COR-L47 (cell line): ENCODE measurements at regions not wholly inside any gene's neighbourhood (a gene's known extent, or its start where the extent isn't known, plus 50 kb on each side); places are given as distances from the start of the nearest gene placed in this dataset.
"Not testable (repeated sequence)": the region's sequence is repeated elsewhere in the genome, so short reads cannot be mapped to it uniquely, and the experiment has no call there.

ENCODE experiments used
- DNase-seq: peaks from one replicate; lab custom pipeline; 2025; lab: John Stamatoyannopoulos, UW

DNA sequence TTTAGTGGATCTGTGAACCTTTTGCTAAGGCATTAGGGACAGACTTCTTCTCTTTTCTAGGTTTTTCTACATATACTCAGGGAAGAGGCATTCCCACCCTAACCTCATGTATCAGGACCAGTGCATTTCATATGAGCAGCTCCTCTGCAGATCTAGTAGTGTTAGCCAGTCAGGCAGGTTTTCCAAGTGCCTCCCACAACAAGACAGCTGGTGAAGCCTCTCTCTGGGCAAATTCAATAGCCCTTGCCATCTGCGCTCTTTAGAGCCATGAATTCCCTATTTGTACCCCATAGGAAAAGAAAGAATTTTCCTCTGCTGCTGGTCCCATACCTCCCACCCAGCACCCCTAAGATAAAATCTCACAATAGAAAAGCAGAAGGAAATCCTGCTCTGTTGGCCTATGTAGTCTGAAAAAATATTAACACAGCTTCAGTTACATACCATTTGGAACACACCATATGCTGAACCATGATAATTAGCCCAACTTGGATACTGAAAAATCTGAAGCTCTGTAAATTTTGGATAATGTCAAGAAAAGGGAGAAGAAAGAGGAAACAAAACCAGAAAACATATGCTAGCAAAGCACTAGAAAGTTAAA, 1354.6 kb upstream of the NRXN1 start:
- DNase-seq, result no peak

DNA sequence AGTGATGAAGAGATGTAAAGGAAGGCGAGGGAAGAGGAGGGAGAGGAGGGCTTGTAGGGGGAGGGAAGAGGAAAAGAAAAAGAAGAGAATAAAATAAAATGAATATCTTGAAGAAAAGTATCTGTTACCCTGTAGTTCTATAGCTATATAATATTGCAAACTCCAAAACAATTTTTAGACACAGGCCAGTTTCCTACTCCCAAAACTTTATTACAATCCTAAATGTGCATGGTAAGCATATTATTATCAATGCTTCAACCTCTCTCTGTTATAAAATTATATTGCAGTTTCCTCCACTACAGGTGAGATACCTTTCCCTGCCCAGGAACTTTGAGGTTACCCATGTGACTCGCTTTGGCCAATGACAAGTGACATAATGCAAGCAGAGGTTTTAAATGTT, 1351.6 kb upstream of the NRXN1 start:
- no peak for DNase-seq

DNA sequence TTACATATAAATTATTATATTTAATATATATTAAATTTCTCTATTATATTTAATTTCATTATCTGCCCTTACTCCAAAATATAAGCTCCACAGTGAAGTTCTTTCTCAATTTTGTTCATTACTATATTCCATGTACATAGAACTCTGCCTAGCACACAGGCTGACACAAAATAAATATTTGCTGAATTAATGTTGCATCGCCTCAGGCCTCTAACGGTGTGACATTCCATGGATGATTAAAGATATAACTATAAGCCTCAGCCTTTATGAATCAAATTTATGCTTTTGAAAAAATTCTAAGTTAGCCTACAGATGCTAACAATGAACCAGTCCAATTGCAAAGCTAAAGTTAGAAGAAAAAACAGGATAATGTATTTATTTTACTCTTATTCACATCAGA, 1337.2 kb upstream of the NRXN1 start:
- DNase-seq, result no peak

DNA sequence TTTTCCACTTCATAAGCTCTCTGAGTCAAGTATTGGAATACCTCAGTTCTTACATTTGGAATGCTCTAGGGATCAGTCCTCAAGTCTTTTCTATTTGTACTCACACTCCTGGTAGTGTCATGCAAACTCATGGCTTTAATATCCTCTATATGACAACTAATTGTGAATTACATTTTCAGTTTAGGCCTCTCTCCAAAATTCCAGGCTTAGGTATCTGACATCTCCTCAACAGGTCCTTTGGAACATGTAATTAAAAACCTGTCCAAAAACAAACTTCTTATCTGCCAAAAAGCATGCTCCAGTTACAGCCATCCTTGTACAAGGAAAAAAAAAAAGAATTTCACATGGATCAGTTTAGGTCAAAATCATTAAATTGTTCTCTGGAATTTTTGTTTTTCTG, 1336.2 kb upstream of the NRXN1 start:
- no peak for DNase-seq

DNA sequence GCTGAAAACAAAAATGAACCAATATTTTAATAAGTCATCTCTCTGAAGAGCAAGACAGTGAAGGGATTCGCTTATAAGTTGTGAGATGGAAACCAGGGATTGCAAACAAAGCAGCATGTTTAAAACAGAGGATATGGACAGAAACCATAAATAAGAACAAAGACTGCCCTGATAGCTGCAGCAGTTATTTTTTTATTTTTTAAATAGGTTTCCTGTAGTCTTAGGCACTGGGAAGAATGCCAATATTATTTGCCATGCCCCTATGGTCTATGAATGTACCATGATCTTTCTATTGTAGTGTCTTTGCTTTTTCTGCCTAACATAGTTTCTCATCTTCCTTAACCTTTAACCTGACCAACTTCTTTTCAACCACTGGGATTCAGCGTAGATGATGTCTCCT, 1334.0 kb upstream of the NRXN1 start:
- DNase-seq, result peak; percentile 8

DNA sequence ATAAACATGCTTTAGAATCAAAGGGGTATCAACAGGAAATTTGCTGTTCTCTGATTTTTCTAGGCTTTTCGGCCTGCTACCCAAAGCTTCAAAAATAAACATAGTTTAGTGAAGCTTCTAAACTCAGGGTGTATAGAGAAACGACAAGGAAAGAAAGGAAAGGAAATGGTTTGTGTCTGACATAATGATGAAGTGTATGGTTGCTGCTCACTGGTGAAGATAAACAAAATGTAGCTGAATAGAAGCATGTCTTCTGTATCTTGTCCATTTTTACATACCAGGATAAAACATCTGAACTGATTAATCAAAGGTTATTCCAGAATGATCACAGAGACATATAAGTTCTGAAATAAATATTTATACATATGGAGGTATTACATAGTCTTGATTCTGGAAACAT, 1324.6 kb upstream of the NRXN1 start:
- no peak for DNase-seq

DNA sequence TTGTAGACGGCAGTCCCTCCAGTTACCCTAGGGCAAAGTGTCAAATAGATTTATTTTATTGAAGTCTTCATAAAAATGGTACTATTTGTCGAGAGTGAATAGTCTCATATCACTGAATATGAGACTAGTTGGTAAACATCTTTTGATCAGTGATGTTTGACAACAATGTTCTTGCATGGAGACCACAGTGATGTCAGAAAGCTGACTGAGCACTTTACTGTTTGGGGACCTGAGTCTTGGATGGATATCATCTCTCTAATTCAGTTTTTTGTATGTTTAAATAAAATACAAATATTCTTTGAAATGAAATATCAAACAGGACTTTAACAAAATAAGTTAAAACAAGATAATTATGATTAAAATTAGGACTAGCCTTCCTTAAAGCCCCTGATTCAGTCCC, 1315.4 kb upstream of the NRXN1 start:
- DNase-seq, result no peak

DNA sequence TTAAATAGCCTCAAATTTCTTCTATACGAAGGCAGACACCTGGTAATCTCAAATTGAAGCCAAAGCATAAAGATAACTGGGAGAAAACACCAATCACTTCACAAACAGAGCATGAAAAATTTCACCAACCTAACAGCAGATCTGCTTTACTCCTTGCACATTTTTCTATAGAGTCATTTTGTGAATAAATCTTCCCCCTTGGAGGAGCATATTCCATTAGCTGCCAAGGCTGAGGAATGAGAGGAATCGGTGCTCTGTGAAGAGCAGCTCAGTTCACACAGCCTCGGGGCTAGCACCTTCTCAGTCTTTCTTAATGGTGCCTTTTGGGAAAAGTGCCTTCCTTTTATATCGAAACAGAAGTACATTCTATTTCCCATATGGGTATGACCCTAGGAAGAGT, 1313.7 kb upstream of the NRXN1 start:
- no peak for DNase-seq

DNA sequence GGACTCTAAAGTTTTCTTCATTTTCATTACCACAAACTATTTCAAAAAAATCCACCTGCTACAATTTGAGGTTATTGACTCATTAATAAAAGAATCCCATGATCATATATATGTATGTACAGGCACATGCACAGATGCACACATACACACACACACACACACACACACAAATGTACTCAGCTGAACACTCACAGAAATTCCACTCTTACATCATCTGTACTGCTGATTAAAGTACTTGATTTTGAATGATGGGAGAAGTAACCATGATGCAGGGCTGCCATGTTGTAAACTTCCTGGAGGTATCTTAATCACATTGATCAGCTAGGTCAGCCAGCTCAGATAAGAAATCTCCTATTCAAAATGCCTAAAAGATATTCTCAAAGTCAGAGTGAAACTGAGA, 1313.2 kb upstream of the NRXN1 start:
- no peak for DNase-seq

DNA sequence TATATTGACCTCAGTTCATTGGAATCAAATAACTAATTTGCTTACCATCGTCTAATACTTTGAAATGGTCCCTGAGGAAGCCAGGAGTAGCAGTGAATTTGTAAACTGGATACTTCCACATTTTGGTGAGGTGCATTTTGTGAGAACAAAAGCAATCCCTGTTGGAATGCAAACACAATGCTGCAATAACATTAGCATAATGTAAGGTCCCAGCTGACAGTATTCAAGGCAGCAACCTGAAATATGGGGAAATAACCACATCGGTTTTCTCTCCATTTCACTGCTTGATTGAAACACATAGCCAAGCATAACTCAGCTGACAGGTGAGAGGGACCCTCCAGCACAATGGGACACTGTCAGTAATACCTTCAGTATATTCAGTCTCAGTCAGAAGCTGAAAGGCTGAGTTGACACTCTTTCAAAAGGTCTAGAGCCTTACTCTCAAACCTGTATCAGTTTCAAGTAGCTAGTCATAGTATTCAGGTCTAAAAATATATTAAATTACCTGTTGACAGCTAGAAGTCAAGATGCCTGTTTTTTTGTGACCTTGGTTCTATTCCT, 1311.9 kb upstream of the NRXN1 start:
- no peak for DNase-seq

DNA sequence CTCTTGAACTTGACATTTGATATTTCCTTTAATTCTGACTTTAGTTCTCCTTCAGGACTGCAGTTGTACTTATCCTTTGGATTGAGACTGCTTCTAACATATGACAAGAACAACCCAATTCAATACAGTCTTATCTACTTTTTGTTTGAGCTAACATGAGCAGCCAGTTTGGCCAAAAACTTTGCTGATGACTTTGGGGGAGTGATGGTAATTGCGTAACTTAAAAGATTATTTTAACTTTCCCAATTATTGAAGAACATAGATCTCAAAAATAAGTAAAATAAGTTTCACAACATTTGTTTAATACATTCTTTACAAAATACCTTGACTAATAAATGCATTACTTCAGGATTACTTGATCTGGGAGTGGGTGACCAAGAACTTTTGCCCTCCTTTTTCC, 1311.1 kb upstream of the NRXN1 start:
- no peak for DNase-seq

DNA sequence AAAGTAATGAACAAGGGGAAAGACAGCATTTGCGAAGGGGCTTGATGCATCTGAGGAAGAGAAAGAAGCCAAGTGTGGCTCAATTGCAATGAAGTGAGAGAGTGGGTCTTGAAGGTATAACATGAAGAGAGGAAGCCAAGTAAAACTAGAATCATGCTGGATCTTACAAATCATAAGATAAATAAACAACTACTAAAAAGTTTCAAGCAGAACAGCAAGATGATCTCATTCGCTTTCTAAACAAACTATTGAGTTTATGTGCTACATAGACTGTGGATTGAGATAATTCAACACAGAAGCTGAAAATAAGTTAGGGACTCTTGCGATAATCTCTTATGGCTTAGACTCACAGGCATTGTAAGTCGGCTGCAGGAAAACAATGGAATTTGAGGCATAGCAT, 1310.5 kb upstream of the NRXN1 start:
- no peak for DNase-seq

DNA sequence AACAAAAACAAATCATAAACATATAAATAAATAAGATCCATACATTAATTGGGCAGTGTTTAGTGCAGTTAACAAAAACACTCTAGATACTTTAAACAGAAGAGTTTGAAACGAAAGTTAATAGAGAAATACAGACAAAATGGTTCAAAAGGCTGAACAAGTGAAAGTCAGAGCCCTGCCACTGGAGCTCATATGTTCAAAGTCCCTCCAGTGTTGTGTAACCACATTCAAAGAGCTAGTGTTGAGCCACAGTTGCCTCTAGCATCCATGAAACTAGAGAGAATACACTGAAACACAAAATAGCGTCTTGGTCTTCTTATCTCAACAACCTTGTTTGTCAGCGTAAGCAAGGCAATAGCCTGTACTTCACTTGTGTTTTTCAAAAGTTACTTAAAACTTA, 1309.8 kb upstream of the NRXN1 start:
- no peak for DNase-seq

DNA sequence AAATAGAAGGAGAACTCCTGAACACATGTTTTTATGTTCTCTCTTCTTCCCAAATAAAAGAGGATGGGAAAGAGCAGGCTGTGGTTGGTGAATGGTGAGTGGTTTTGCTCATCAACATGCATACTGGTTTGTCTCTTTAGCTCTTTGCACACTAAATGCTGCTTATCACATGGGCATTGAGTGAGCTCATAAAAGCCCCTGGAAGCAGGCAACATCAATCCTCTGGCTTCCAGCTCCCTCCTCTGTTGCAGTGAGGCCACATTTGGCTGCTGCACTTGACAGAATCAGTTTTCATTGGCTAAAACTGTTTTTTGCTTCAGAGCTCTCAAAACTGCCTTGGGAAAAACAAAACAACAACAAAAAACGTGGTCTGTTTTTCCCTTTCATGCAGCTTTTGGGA, 1308.2 kb upstream of the NRXN1 start:
- DNase-seq, result no peak

DNA sequence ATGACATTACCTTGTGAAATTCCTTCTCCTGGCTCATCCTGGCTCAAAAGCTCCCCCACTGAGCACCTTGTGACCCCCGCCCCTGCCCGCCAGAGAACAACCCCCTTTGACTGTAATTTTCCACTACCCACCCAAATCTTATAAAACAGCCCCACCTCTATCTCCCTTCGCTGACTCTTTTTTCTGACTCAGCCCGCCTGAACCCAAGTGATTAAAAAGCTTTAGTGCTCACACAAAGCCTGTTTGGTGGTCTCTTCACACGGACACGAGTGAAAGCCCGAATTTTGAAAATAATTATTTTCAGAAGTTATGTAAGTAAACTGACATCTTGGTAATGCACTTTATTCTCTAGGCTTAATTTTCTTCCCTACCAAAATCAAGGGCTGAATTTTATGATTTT, 1305.9 kb upstream of the NRXN1 start:
- not testable (repeated sequence) for DNase-seq

DNA sequence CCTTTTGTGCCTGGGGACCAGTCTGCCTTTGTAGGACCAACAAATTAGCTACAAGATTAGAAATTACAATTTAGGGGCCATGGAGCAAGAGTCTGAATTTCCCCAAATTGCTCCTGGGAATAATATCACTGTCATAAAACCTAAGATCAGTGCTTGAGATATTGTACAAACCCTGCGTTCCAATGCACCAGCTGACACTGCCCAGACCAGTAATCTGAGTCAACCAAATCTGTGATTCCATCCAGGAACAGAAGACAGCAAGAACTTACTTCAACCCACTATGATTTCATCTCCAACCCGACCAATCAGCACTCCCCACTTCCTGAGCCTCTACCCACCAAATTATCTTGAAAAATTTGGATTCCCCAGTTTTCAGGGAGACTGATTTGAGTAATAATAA, 1305.0 kb upstream of the NRXN1 start:
- no peak for DNase-seq

DNA sequence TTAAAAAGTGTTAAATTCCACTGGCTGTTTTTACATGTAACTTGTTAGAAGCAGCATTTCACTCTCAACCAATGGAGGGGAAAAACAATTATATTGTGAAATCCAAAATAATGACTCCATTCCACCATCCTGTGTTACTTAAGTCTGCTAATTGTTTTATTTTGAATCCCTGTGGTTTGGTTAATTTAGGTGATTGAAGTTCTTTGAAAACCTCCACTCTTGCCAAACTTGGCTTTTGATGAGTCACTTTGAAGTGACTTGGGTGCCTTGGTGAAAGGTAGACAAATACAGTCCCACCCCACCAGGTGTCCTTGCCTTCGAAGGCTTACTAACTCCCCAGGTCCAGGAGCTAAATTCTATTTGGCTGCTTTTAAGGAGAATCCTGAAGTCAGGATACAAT, 1303.8 kb upstream of the NRXN1 start:
- no peak for DNase-seq

DNA sequence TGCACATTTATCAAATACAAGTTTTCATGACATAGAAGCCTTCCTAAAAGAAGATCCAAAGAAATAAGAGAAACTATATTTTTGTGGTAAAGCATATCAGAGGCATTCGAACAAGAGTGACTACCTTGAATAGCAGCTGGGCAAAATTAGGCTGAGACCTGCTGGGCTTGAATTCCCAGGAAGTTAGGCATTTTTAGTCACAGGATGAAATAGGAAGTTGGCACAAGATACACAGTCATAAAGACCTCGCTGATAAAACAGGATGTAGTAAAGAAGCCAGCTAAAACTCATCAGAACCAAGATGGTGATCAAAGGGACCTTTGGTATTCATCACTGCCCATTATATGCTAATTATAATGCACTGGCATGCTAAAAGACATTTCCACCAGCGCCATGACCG, 1302.3 kb upstream of the NRXN1 start:
- DNase-seq, result no peak

DNA sequence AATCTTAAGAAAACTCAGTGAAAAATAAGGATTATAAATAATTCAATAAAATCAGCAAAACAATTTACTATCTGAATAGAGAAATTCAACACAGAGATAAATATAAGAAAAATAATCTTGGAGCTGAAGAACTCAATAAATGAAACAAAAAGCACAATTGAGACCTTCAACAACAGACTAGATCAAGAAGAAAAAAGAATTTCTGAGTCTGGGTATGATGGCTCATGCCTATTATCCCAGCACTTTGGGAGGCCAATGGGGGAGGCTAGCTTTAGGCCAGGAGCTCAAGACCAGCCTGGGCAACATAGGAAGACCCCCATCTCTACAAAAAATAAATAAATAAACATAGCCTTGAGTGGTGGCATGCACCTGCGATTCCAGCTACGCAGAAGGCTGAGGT, 1295.7 kb upstream of the NRXN1 start:
- no peak for DNase-seq

DNA sequence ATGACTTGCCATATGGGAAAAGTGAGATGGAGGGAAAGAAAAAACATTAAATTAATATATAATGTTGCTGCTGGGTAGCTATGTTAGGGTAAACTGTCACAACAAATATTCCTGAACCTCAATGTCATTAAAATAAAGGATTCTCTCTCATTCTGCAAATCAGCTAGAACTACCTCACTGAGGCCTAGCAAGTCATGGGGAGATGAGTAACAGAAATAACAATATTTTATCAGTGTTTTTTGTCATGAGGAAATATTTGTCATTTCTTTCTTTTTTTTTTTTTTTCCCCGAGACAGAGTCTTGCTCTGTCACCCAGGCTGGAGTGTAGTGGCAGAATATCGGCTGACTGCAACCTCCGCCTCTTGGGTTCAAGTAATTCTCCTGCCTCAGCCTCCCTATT, 1282.3 kb upstream of the NRXN1 start:
- no peak for DNase-seq

DNA sequence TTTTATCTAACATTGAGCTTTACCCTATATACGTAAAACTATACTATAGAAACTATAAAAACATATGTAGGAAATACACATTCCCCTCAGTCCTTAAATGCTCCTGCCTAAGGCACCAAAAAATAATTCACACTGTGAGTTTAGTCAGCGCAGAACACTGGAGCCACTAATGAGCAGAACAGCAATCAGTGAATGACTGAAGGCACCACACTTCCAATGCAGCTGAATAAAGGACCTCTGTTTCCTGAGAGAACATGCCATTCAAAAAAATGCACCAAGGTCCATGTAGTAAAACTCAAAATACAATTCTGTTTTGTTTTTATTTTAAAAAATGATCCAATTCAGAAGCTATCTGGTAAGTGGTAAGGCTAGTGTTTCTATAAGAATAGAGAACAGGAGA, 1280.6 kb upstream of the NRXN1 start:
- DNase-seq, result no peak

DNA sequence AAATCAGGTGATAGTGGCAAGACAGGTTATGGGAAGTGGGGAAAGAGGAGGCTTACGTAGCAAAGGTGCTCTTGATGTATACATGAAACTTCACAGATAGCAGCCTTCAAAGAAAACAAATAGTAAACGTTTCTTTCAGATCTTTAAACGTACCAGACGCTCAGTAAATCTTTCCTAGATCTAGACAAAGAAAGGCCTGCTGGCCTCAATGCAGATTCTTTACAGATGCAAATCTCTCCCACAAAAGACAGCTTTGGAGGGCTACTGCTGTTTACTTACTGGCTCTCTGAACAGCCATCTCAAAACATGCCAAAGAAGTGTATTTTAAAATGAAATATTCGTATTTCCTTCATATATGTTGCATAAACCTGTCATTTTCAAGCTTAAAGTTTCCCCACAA, 1279.9 kb upstream of the NRXN1 start:
- no peak for DNase-seq

DNA sequence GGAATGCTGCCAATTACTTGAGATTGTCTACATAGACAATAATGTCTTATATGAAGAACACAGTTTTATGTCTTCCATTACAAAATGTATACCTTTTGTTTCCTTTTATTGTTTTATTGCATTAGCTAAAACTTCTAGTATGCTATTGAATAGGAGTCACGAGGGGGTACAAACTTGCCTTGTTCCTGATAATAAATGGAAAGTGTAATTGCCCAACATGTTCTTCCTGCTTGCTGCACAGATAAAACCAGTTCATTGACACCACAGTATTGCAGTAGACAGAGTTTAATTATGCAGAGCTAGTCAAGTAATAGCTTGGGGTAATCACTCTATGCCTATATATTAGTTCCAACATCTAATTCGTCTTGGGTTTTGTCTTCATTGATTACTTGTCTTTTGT, 1276.2 kb upstream of the NRXN1 start:
- no peak for DNase-seq

DNA sequence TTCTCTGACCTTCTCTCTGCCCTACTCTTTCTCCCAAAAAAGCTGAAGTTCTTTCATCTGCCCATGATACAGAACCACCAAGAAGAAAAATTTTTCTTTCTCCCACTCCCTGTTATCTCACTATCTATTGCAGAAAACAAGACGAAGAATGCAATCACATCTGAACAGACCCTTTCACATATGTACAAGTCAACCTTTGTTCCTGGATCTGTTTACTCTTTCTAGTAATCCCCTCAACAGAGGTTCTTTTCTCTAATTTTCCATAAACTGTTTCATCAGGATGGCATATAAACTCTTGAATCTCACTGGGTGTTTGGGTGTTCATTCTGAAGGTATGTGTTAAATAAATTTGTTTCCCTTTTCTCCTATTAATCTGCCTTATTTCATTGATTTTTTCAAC, 1262.7 kb upstream of the NRXN1 start:
- DNase-seq, result no peak

DNA sequence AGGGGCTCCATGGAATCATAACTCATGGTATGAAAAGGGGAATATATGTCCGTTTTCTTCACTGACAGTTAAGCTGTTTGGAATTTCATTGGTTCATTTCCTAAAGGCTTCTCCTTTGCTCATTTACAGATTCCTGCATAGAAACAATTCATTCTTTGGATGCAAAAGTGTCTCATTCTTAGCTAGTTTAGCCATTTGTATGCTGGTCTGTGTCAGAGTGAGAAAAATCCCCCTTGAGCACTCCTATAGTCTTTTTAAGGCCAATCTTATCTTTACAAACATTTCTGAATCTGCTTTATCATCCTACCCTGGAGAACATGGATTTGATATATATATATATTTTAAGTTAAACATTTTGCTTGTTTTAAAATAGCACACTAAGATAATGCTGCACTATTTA, 1260.9 kb upstream of the NRXN1 start:
- no peak for DNase-seq
